SU-DHL-6 (cell line): ENCODE measurements at regions not wholly inside any gene's neighbourhood (a gene's known extent, or its start where the extent isn't known, plus 50 kb on each side); places are given as distances from the start of the nearest gene placed in this dataset.

ENCODE experiments used
- H2AFZ ChIP-seq: fragments of 200-600 bp; sonication (generic); 2 replicates; pipeline ENCODE4 v1.6.1; 2014; ENCODE audit warnings: low read depth, mild to moderate bottlenecking, moderate library complexity, mixed read lengths, antibody characterized with exemption, low read length; ENCODE audit not compliant: severe bottlenecking
- H3F3A ChIP-seq: fragments of 200-600 bp; shearing (Covaris generic); 2 replicates; pipeline ENCODE4 v1.6.0; 2016; ENCODE audit warnings: antibody characterized with exemption, mild to moderate bottlenecking; ENCODE audit not compliant: insufficient read depth
- H3K27ac ChIP-seq: fragments of 200-600 bp; sonication (generic); 2 replicates; pipeline ENCODE4 v1.5.1; 2016; ENCODE audit warnings: low read depth, mild to moderate bottlenecking, low read length, moderate library complexity, mixed read lengths
- H3K27me3 ChIP-seq: fragments of 200-600 bp; sonication (generic), shearing (Covaris generic); 2 replicates; pipeline ENCODE4 v1.6.0; 2014; ENCODE audit warnings: mild to moderate bottlenecking, low read length
- H3K36me3 ChIP-seq: fragments of 200-600 bp; sonication (generic); 2 replicates; pipeline ENCODE4 v1.6.1; 2014; ENCODE audit warnings: mild to moderate bottlenecking, low read length, mixed read lengths
- H3K4me2 ChIP-seq: fragments of 300-600, 200-600 bp; shearing (Covaris generic), sonication (generic); 2 replicates; pipeline ENCODE4 v1.6.0; 2014; ENCODE audit warnings: low read length, low read depth, mild to moderate bottlenecking; ENCODE audit not compliant: poor library complexity, severe bottlenecking
- H3K4me3 ChIP-seq: fragments of 200-600 bp; sonication (generic); 2 replicates; pipeline ENCODE4 v1.5.1; 2014; ENCODE audit warnings: antibody characterized with exemption, low read length, mild to moderate bottlenecking, mixed read lengths; ENCODE audit not compliant: insufficient read depth, poor library complexity, severe bottlenecking
- H3K79me2 ChIP-seq: fragments of 200-600 bp; sonication (generic); 2 replicates; pipeline ENCODE4 v1.6.1; 2014; ENCODE audit warnings: mild to moderate bottlenecking, low read length, moderate library complexity; ENCODE audit not compliant: insufficient read depth
- H3K9ac ChIP-seq: fragments of 200-600 bp; sonication (generic); 2 replicates; pipeline ENCODE4 v1.7.0; 2014; ENCODE audit warnings: mild to moderate bottlenecking, low read length
- H3K9me2 ChIP-seq: fragments of 200-600 bp; sonication (generic); replicated peaks from 2 replicates; pipeline ENCODE4 v1.6.1; 2014; ENCODE audit warnings: low read length; ENCODE audit not compliant: insufficient read depth
- H3K9me3 ChIP-seq: fragments of 200-600 bp; sonication (generic); 2 replicates; pipeline ENCODE4 v1.6.1; 2014; ENCODE audit warnings: low read length, mixed read lengths; ENCODE audit not compliant: insufficient read depth
- H4K20me1 ChIP-seq: fragments of 200-600 bp; sonication (generic); 2 replicates; pipeline ENCODE4 v1.6.1; 2014; ENCODE audit warnings: low read depth, mild to moderate bottlenecking, antibody characterized with exemption, low read length, moderate library complexity, mixed read lengths
- EZH2phosphoT487 ChIP-seq: fragments of 200-600 bp; sonication (generic), shearing (Covaris generic); conservative IDR thresholded peaks from 2 replicates; pipeline ENCODE4 v1.6.1; 2018; ENCODE audit warnings: mild to moderate bottlenecking, antibody characterized with exemption, low read length, moderate library complexity, mixed read lengths
- TF ChIP-seq, protein P1 (sequence below): fragments of 200-600 bp; sonication (generic); IDR thresholded peaks from one replicate; pipeline ENCODE4 v1.5.1; 2017; ENCODE audit warnings: antibody characterized with exemption, mild to moderate bottlenecking, low read length, moderate library complexity; ENCODE audit not compliant: insufficient read depth, poor library complexity, severe bottlenecking

DNA sequence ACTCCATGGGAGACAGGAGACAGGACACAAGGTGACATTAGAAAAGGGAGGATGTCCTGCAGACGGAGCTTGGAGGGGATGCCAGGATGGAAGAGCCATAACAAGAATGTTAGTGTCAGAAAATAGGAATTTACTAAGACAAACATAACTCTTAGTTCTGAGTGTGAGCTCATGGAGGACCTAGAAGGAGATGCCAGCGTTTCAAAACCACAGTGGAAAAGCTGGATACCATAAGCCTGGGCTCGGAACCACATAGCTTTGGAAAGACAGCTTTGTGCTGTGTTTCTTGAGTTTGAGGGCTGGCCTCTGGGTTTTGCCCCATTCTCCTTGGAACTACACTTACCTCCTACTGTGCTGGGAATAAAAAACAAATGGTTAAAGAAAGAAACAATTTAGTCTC is 128.4 kb downstream of the S1PR1 start:
- Histone ChIP-seq H3K9me3 (no peaks in the 10 kb centered on the region), H3K4me3 (no peak overlapping the region), H3K27me3 (no peaks in the 10 kb centered on the region), H3K4me2 (no peak overlapping the region), H3K79me2 (no peaks in the 10 kb centered on the region), H3F3A (no peaks in the 10 kb centered on the region), H2AFZ (no peak overlapping the region), H3K36me3 (no peaks in the 10 kb centered on the region), H3K9ac (no peak overlapping the region), H3K9me2 (no peaks in the 10 kb centered on the region), H3K27ac (no peak overlapping the region), H4K20me1 (no peaks in the 10 kb centered on the region)
- TF ChIP-seq, protein P1, sequence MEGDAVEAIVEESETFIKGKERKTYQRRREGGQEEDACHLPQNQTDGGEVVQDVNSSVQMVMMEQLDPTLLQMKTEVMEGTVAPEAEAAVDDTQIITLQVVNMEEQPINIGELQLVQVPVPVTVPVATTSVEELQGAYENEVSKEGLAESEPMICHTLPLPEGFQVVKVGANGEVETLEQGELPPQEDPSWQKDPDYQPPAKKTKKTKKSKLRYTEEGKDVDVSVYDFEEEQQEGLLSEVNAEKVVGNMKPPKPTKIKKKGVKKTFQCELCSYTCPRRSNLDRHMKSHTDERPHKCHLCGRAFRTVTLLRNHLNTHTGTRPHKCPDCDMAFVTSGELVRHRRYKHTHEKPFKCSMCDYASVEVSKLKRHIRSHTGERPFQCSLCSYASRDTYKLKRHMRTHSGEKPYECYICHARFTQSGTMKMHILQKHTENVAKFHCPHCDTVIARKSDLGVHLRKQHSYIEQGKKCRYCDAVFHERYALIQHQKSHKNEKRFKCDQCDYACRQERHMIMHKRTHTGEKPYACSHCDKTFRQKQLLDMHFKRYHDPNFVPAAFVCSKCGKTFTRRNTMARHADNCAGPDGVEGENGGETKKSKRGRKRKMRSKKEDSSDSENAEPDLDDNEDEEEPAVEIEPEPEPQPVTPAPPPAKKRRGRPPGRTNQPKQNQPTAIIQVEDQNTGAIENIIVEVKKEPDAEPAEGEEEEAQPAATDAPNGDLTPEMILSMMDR, result no peak
- no peak for TF ChIP-seq EZH2phosphoT487

- Histone ChIP-seq H4K20me1 (no peaks in the 10 kb centered on the region), H2AFZ (no peak overlapping the region), H3K27ac (no peak overlapping the region), H3F3A (no peaks in the 10 kb centered on the region), H3K36me3 (no peaks in the 10 kb centered on the region), H3K9me2 (no peaks in the 10 kb centered on the region), H3K4me2 (no peak overlapping the region), H3K9me3 (no peaks in the 10 kb centered on the region), H3K79me2 (no peaks in the 10 kb centered on the region), H3K27me3 (no peaks in the 10 kb centered on the region), H3K4me3 (no peak overlapping the region), H3K9ac (no peak overlapping the region)
- TF ChIP-seq EZH2phosphoT487, result no peak
- TF ChIP-seq, protein P1, result no peak
Observed at GRCh38 chr1:101365878-101366277, 129.1 kb downstream of the S1PR1 start.

DNA sequence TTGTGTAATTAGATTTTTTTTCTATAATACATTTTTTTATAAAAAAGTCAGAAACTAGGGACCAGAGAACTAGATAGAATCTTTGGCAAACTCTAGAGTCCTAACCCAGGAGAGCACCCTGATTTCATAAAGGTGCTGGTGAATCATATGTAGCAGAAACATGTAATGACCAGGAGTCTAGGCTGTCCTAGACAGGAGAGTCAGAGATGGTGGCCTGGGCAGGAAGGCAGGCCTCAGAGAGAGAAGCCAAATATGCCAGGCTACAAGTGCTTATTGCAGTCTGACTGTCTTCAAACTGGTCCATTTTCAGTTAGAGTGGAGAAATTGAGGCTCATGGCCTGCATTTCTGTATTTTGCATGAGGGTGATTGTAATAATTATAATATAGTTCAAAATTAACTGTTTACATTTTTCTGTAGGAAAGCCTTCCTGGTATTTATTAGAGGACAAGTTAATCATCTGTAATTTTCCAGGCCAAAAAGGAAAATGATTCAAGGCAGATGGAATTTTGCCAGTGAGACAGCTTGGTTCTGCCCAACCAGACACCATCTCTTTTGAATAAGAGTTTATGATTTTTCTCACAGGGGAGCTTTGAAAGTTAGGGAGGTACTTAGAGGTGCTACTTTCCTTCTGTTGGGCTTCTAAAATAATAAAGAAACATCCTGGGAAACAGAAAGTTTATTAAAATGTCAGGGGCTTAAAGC is 129.8 kb downstream of the S1PR1 start:
- TF ChIP-seq EZH2phosphoT487, result no peak
- TF ChIP-seq, protein P1, result no peak
- no peak overlapping the region for H3K9ac ChIP-seq
- H3K27me3 ChIP-seq, result no peaks in the 10 kb centered on the region
- no peaks in the 10 kb centered on the region for H3K79me2 ChIP-seq
- H3F3A ChIP-seq, result no peaks in the 10 kb centered on the region
- no peak overlapping the region for H3K4me3 ChIP-seq
- no peak overlapping the region for H2AFZ ChIP-seq
- no peaks in the 10 kb centered on the region for H3K9me3 ChIP-seq
- no peak overlapping the region for H3K27ac ChIP-seq
- no peaks in the 10 kb centered on the region for H4K20me1 ChIP-seq
- H3K36me3 ChIP-seq, result no peaks in the 10 kb centered on the region
- no peak overlapping the region for H3K4me2 ChIP-seq
- H3K9me2 ChIP-seq, result no peaks in the 10 kb centered on the region
